Hepatocyte (in vitro differentiated cells): ENCODE measurements at regions not wholly inside any gene's neighbourhood (a gene's known extent, or its start where the extent isn't known, plus 50 kb on each side); places are given as distances from the start of the nearest gene placed in this dataset.

Experiments
- DNase-seq: peaks from one replicate; pipeline ENCODE4 v3.0.0-alpha.2; 2016; ENCODE audit warnings: low spot score
- H2AFZ ChIP-seq: fragments of 200-600 bp; sonication (generic); 2 replicates; pipeline ENCODE4 v1.6.0; 2016; ENCODE audit warnings: antibody characterized with exemption, mild to moderate bottlenecking
- H3K27ac ChIP-seq: fragments of 200-600 bp; sonication (generic); 2 replicates; pipeline ENCODE4 v1.5.1; 2016; ENCODE audit warnings: mild to moderate bottlenecking
- H3K27me3 ChIP-seq: fragments of 200-600 bp; sonication (generic); 2 replicates; pipeline ENCODE4 v1.6.1; 2016
- H3K36me3 ChIP-seq: fragments of 200-600 bp; sonication (generic); replicated peaks from 2 replicates; pipeline ENCODE4 v1.5.1; 2016; ENCODE audit warnings: low read depth; ENCODE audit not compliant: insufficient read depth
- H3K4me1 ChIP-seq: fragments of 200-600 bp; sonication (generic); 2 replicates; pipeline ENCODE4 v1.5.1; 2016; ENCODE audit warnings: mild to moderate bottlenecking, moderate library complexity; ENCODE audit not compliant: insufficient read depth
- H3K4me2 ChIP-seq: fragments of 200-600 bp; sonication (generic); 2 replicates; pipeline ENCODE4 v1.6.0; 2016
- H3K4me3 ChIP-seq: fragments of 200-600 bp; sonication (generic); 2 replicates; pipeline ENCODE4 v1.5.1; 2016; ENCODE audit warnings: mild to moderate bottlenecking
- H3K79me2 ChIP-seq: fragments of 200-600 bp; sonication (generic); 2 replicates; pipeline ENCODE4 v1.6.0; 2017; ENCODE audit warnings: mild to moderate bottlenecking
- H3K9me2 ChIP-seq: fragments of 200-600 bp; sonication (generic); replicated peaks from 2 replicates; pipeline ENCODE4 v1.6.0; 2017; ENCODE audit warnings: mild to moderate bottlenecking; ENCODE audit not compliant: insufficient read depth
- H3K9me3 ChIP-seq: fragments of 200-600 bp; sonication (generic); 2 replicates; pipeline ENCODE4 v1.5.1; 2016; ENCODE audit warnings: low read depth, mild to moderate bottlenecking
- H4K20me1 ChIP-seq: fragments of 200-600 bp; sonication (generic); 2 replicates; pipeline ENCODE4 v1.6.0; 2016; ENCODE audit warnings: mild to moderate bottlenecking; ENCODE audit not compliant: insufficient read depth, poor library complexity, severe bottlenecking
- CTCF ChIP-seq: fragments of 200-600 bp; sonication (generic); IDR thresholded peaks from 2 replicates; pipeline ENCODE4 v1.5.1; 2016; ENCODE audit warnings: antibody characterized with exemption, mild to moderate bottlenecking; ENCODE audit not compliant: poor library complexity
- EZH2 ChIP-seq: fragments of 200-600 bp; sonication (generic); IDR thresholded peaks from 2 replicates; pipeline ENCODE4 v1.6.1; 2016; ENCODE audit warnings: antibody characterized with exemption, mild to moderate bottlenecking, borderline replicate concordance
- EZH2phosphoT487 ChIP-seq: fragments of 200-600 bp; sonication (generic); IDR thresholded peaks from one replicate; pipeline ENCODE4 v1.6.1; 2018; ENCODE audit warnings: antibody characterized with exemption, mild to moderate bottlenecking, low read depth, moderate library complexity; ENCODE audit not compliant: unreplicated experiment, severe bottlenecking
- WGBS: methylation state at CpG from one replicate; pipeline ENCODE4 v1.1.6; 2016; ENCODE audit warnings: low lambda C conversion rate; ENCODE audit errors: missing lambda C conversion rate; 5-methylcytosine and 5-hydroxymethylcytosine counted together

- H3K4me1 ChIP-seq: no peaks in the 10 kb centered on the region
- H4K20me1 ChIP-seq: no peaks in the 10 kb centered on the region
- H3K4me3 ChIP-seq: no peak overlapping the region
- no peak overlapping the region for H3K27ac ChIP-seq
- H3K79me2 ChIP-seq: no peaks in the 10 kb centered on the region
- H2AFZ ChIP-seq: no peak overlapping the region
- H3K9me2 ChIP-seq: no peaks in the 10 kb centered on the region
- H3K27me3 ChIP-seq: no peaks in the 10 kb centered on the region
- 100% methylated on average over 1 of the region's 1 CpG for WGBS
- no peaks in the 10 kb centered on the region for H3K36me3 ChIP-seq
- TF ChIP-seq CTCF (no peak), EZH2 (no peak), EZH2phosphoT487 (no peak)
- H3K4me2 ChIP-seq: no peak overlapping the region
- no peaks in the 10 kb centered on the region for H3K9me3 ChIP-seq
- no peak for DNase-seq
Observed at GRCh38 chr15:39227001-39227400, 353.9 kb upstream of the THBS1 start.

GRCh38 chr15:39228889-39229288 lies 352.0 kb upstream of the THBS1 start:
- Histone ChIP-seq H4K20me1 (no peaks in the 10 kb centered on the region), H3K9me2 (no peaks in the 10 kb centered on the region), H3K4me2 (no peak overlapping the region), H3K4me1 (no peaks in the 10 kb centered on the region), H3K4me3 (no peak overlapping the region), H3K79me2 (no peaks in the 10 kb centered on the region), H2AFZ (no peak overlapping the region), H3K9me3 (no peaks in the 10 kb centered on the region), H3K27ac (no peak overlapping the region), H3K27me3 (no peaks in the 10 kb centered on the region), H3K36me3 (no peaks in the 10 kb centered on the region)
- DNase-seq: no peak
- no peak for TF ChIP-seq CTCF
- 94% methylated on average over 1 of the region's 1 CpG for WGBS

GRCh38 chr15:39230205-39230907 lies 350.5 kb upstream of the THBS1 start:
- H3K4me1 ChIP-seq: no peaks in the 10 kb centered on the region
- no peak overlapping the region for H3K4me2 ChIP-seq
- H3K4me3 ChIP-seq: no peak overlapping the region
- H3K9me2 ChIP-seq: no peaks in the 10 kb centered on the region
- no peak overlapping the region for H2AFZ ChIP-seq
- no peak for DNase-seq
- no peaks in the 10 kb centered on the region for H3K79me2 ChIP-seq
- no peaks in the 10 kb centered on the region for H3K9me3 ChIP-seq
- WGBS: 56% methylated on average over 8 of the region's 8 CpGs
- H4K20me1 ChIP-seq: no peaks in the 10 kb centered on the region
- H3K36me3 ChIP-seq: no peaks in the 10 kb centered on the region
- no peaks in the 10 kb centered on the region for H3K27me3 ChIP-seq
- no peak overlapping the region for H3K27ac ChIP-seq
- TF ChIP-seq EZH2phosphoT487: no peak
- no peak for TF ChIP-seq EZH2
- TF ChIP-seq CTCF: no peak

- Histone ChIP-seq H3K27ac (no peak overlapping the region), H3K27me3 (no peaks in the 10 kb centered on the region), H3K9me2 (no peaks in the 10 kb centered on the region), H3K36me3 (no peaks in the 10 kb centered on the region), H3K4me2 (no peak overlapping the region), H3K9me3 (no peaks in the 10 kb centered on the region), H3K4me3 (no peak overlapping the region), H3K79me2 (no peaks in the 10 kb centered on the region), H2AFZ (no peak overlapping the region), H4K20me1 (no peaks in the 10 kb centered on the region), H3K4me1 (no peaks in the 10 kb centered on the region)
- TF ChIP-seq CTCF (no peak), EZH2 (no peak), EZH2phosphoT487 (no peak)
- 96% methylated on average over 1 of the region's 1 CpG for WGBS
- no peak for DNase-seq
Observed at GRCh38 chr15:39230908-39231285, 350.0 kb upstream of the THBS1 start.
